ENCODE measurements at regions not wholly inside any gene's neighbourhood (a gene's known extent, or its start where the extent isn't known, plus 50 kb on each side); places are given as distances from the start of the nearest gene placed in this dataset.
"Not testable (repeated sequence)": the region's sequence is repeated elsewhere in the genome, so short reads cannot be mapped to it uniquely, and the experiment has no call there.

- TF ChIP-seq CTCF (IDR thresholded peaks at IDR 0.05; ENCODE audit: insufficient read depth, low read length, severe bottlenecking) = no peak
- no peak for FAIRE-seq
- DNase-seq (ENCODE audit: low read depth) = no peak
- Histone ChIP-seq H3K36me3 (ENCODE audit: control insufficient read depth, insufficient read depth, low read length) (no peaks in the 10 kb centered on the region), H3K4me3 (ENCODE audit: low read depth, low read length) (no peak overlapping the region), H3K27me3 (ENCODE audit: control insufficient read depth, insufficient read depth, low read length) (no peaks in the 10 kb centered on the region)
Measured at GRCh38 chr5:166119506-166119905, 2171.9 kb upstream of the WWC1 start.

GRCh38 chr5:166123717-166124116, 2167.7 kb upstream of the WWC1 start:
- no peak overlapping the region for H3K4me3 ChIP-seq (ENCODE audit: low read depth, low read length)
- no peak for TF ChIP-seq CTCF (IDR thresholded peaks at IDR 0.05; ENCODE audit: insufficient read depth, low read length, severe bottlenecking)
- FAIRE-seq (no peak), DNase-seq (ENCODE audit: low read depth) (no peak)
- H3K27me3 ChIP-seq (ENCODE audit: control insufficient read depth, insufficient read depth, low read length) = no peaks in the 10 kb centered on the region
- H3K36me3 ChIP-seq (ENCODE audit: control insufficient read depth, insufficient read depth, low read length) = no peaks in the 10 kb centered on the region

GRCh38 chr5:166127766-166128570, 2163.5 kb upstream of the WWC1 start:
- DNase-seq (ENCODE audit: low read depth) (no peak), FAIRE-seq (no peak)
- Histone ChIP-seq H3K27me3 (ENCODE audit: control insufficient read depth, insufficient read depth, low read length) (no peaks in the 10 kb centered on the region), H3K36me3 (ENCODE audit: control insufficient read depth, insufficient read depth, low read length) (no peaks in the 10 kb centered on the region), H3K4me3 (ENCODE audit: low read depth, low read length) (no peak overlapping the region)
- TF ChIP-seq CTCF (IDR thresholded peaks at IDR 0.05; ENCODE audit: insufficient read depth, low read length, severe bottlenecking) = no peak

- not testable (repeated sequence) for FAIRE-seq; H3K36me3 ChIP-seq (ENCODE audit: control insufficient read depth, insufficient read depth, low read length); DNase-seq (ENCODE audit: low read depth); H3K4me3 ChIP-seq (ENCODE audit: low read depth, low read length); H3K27me3 ChIP-seq (ENCODE audit: control insufficient read depth, insufficient read depth, low read length)
Measured at GRCh38 chr5:166145107-166145506, 2146.3 kb upstream of the WWC1 start.

GRCh38 chr5:166163996-166164610, 2127.3 kb upstream of the WWC1 start:
- no peak for TF ChIP-seq CTCF (IDR thresholded peaks at IDR 0.05; ENCODE audit: insufficient read depth, low read length, severe bottlenecking)
- H3K27me3 ChIP-seq (ENCODE audit: control insufficient read depth, insufficient read depth, low read length) = no peaks in the 10 kb centered on the region
- H3K36me3 ChIP-seq (ENCODE audit: control insufficient read depth, insufficient read depth, low read length) = no peaks in the 10 kb centered on the region
- no peak for DNase-seq (ENCODE audit: low read depth)
- FAIRE-seq = no peak
- no peak overlapping the region for H3K4me3 ChIP-seq (ENCODE audit: low read depth, low read length)

GRCh38 chr5:166165596-166165995, 2125.8 kb upstream of the WWC1 start:
- Histone ChIP-seq H3K4me3 (ENCODE audit: low read depth, low read length) (no peak overlapping the region), H3K27me3 (ENCODE audit: control insufficient read depth, insufficient read depth, low read length) (no peaks in the 10 kb centered on the region), H3K36me3 (ENCODE audit: control insufficient read depth, insufficient read depth, low read length) (no peaks in the 10 kb centered on the region)
- no peak for DNase-seq (ENCODE audit: low read depth)
- FAIRE-seq = no peak
- TF ChIP-seq CTCF (IDR thresholded peaks at IDR 0.05; ENCODE audit: insufficient read depth, low read length, severe bottlenecking) = no peak

Data from bronchial epithelial cell (primary cell).